ENCODE measurements at regions not wholly inside any gene's neighbourhood (a gene's known extent, or its start where the extent isn't known, plus 50 kb on each side); places are given as distances from the start of the nearest gene placed in this dataset.

DNA sequence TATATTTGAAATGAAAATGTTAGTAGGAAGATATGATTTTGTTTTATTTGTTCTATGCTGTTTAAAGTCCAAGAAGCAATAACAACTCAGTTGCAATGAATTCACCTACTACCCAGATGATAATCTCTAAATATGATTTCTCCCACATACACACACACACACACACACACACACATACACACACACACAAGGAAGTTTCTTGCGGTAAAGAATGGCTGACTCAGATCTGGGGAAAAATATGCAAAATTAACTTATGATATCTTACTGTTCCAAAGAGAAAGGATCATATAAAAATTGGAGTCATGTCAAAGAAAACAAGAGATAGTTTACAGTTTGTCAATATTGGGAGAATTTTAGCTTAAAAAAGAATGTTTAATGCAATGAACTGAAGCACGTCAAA lies 456.7 kb downstream of the SLC16A7 start:
- DNase-seq: no peak

- DNase-seq: no peak
Observed at GRCh38 chr12:60059180-60059579, 463.4 kb downstream of the SLC16A7 start.

- no peak for DNase-seq
Observed at GRCh38 chr12:60066655-60067054, 470.8 kb downstream of the SLC16A7 start.

DNA sequence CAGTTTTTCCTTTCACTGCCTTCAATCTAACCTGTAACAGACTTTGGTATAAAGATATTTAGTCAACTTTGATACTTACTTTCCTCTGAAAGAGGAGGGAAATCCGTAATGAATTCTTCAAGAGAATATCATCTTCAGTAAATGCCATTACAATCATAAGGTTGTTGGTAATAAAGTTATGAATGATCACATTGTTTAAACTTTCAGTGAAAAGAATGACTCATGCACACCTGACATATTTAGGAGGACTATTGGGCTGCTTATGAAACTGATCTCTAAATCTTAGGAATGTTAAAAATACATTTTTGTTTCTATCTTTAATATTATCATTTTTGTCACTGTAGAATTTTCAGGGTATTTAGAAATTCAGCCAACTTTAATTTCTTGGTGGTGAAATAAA lies 474.7 kb downstream of the SLC16A7 start:
- DNase-seq: no peak

- DNase-seq: no peak
Observed at GRCh38 chr12:60071759-60072191, 475.9 kb downstream of the SLC16A7 start.

GRCh38 chr12:60072911-60073310 lies 477.1 kb downstream of the SLC16A7 start:
- no peak for DNase-seq

- no peak for DNase-seq
Observed at GRCh38 chr12:60075091-60075490, 479.3 kb downstream of the SLC16A7 start.

GRCh38 chr12:60078026-60078425 lies 482.2 kb downstream of the SLC16A7 start:
- no peak for DNase-seq

DNA sequence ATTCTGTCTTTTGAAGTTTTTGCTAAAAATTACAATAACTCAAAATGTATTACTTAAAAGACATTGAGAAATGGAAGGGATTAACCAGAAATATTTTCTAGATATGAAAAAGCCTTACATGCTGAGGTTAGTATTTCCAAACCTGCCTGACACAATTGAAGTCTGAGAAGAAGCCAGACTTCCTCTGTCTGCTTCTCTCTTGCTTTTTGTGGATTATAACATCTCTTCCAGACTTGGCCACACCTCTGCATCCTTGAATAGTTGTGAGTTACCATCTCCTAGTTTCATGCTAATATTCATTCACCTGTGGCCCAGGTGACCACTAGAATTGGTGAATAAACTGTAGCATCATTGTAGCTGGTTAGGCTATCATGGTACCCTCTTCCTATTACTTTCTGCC lies 497.6 kb downstream of the SLC16A7 start:
- no peak for DNase-seq

DNA sequence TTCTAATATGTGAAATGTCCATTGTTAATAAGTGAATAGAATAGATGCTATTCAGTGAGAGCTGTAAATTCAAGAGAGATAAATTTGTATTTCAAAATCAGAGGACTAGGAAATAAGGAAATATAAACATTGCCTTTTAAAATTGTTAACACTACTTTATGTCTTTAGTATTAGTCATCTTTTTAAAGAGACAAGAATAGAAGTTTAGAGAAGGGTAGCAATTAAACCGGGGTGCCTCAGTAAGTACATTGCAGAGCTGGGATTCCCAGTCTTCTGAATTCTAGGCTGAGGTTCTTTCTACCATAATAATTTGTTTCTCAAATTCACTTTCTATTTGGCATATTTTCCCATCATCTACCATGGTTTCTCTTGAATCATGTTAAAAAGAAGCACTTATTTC lies 498.6 kb downstream of the SLC16A7 start:
- no peak for DNase-seq

DNA sequence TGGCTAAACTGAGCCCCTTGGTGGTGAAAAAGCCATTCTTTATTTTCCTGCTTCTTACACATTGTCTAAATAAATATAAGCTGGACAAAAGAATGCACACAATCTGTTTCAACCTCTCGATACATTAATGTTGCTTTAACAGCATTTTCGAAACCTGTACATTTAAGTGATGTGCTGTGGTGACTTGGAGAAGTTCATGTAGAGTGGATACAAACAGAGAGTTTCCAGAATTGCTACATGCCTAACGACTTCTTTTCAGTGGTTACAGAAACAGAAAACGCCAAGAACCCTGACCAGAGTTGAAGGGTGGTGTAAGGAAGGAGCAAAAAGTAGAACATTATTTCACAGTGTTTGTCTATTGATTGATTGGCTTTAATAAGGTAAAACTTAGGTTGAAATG lies 500.9 kb downstream of the SLC16A7 start:
- DNase-seq: no peak

DNA sequence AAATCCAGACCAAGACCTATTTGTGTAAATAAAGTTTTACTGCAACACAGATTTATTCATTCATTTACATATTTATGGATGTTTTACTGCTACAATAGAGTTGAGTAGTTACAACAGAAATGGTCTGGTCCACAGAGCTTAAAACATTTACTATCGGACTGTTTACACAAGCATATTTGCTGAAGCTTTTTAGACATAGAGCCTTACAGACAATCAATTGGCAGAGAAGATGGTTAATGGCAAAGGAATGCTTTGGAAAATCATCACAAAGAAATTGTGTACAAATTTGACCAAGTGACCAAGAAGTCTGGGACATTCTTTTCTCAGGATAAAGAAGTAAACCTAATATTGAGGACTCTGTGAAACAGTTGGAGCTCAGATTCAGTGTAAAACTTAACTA lies 504.3 kb downstream of the SLC16A7 start:
- no peak for DNase-seq

DNA sequence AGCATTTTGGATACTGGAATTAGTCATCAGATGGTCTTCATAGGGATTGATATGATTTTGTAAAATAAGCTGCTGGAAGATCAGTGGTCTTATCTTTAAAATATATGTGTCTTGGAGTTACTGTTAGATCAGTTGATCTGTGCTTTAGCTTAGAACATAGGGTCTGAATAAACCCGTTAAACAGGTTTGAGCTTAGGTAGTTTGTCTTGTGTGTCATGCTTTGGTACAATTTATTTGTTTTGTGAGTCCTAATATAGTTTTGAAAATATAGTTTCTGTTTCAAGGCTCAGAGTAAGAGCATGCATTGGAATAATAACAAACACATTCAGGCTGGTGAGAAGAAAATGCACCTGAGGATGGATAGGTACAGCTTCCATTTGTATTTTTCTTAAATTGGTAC lies 505.0 kb downstream of the SLC16A7 start:
- no peak for DNase-seq

- no peak for DNase-seq
Observed at GRCh38 chr12:60101715-60102114, 505.9 kb downstream of the SLC16A7 start.

DNA sequence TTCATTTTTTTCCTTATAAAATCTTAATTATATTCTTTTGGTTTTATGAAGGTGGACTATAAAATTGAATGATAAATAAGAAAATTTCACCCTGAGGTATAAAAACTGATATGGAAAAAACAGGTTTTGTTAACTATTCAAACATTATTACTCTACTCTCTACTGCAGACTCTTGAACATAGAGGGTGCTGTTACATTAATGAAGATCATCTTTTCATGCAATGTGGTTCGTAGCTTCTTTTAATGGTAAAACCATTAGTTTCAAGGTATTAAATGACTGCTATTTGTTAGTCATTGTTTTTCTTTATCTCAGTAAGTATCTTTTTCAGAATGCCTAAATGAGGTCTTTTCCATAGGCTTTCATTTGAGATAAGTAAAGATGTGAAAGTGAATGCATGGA lies 510.4 kb downstream of the SLC16A7 start:
- DNase-seq: no peak

DNA sequence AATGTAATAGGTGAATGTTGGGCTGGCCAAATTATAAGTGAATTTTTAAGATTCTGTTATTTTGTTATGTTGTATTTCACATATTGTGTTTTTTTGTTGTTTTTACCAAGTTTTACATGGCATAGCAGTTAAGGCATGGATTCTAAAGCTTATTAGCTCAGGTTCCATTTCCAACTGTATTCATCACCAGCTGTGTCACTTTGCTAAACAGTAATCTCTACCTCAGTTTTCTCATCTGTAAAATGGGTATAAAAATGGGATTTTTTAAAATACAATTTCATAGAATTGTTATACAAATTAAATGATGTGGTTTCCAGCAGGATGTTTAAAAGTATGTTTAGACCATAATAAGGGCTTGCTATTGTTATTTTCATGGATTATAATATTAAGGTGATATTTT lies 512.2 kb downstream of the SLC16A7 start:
- DNase-seq: no peak

GRCh38 chr12:60112063-60112462 lies 516.2 kb downstream of the SLC16A7 start:
- DNase-seq: no peak

DNA sequence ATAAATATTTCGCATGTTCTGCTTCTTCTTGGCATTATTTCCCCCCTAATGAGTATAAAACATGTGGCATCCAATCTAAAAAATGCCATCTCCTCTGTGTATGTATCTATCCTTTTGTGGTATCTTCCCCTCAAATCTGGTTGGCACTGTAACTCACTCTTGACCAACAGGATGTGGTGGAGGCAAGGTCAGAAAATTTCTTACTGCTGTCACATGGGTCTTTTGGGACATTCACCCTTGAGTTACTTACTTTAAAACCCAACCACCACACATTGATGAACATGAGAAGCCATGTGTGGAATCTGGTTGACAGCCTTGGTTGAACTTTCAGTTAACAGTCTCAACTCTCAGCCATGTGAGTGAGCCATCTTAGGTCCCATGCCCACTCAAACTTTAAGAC lies 516.9 kb downstream of the SLC16A7 start:
- DNase-seq: no peak

GRCh38 chr12:60114169-60114568 lies 518.3 kb downstream of the SLC16A7 start:
- DNase-seq: no peak

GRCh38 chr12:60119327-60119726 lies 523.5 kb downstream of the SLC16A7 start:
- DNase-seq: no peak

- no peak for DNase-seq
Observed at GRCh38 chr12:60120199-60120598, 524.4 kb downstream of the SLC16A7 start.

- no peak for DNase-seq
Observed at GRCh38 chr12:60123557-60123956, 527.7 kb downstream of the SLC16A7 start.

DNA sequence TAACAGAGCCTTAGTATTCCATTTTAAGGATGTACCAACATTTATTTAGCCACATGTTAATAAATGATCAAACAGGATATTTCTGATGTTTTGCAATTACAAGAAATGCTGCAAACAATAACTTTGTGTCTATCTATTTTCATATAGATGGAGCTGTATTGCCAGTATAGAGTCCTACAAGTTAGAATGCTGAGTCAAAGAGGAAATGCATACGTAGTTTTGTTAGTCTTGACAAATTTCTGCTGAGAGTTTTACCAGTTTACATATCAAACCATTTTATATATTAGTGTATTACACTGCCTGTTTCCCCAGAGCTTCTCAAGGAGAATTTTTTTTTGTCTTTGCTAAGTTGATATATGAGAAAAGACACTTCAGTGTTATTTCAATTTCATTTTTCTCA lies 541.7 kb downstream of the SLC16A7 start:
- no peak for DNase-seq

DNA sequence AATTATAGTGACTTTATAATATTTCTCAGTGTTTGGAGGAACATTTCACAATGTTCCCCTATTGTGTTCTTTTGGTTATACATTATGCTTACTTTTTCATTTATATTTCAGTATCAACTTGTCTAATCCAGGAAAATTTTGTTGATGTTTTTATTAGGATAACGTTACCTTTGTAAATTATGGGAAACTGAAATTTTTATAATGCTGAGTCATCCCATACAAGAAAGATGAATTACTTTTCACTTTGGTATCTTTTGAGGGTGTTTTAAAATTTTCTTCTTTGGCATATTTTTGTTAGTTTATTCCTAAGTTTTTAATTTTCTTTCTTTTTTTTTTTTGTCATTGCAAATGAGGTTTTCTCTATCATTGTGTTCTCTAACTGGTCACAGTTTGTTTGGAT lies 542.7 kb downstream of the SLC16A7 start:
- DNase-seq: no peak

DNA sequence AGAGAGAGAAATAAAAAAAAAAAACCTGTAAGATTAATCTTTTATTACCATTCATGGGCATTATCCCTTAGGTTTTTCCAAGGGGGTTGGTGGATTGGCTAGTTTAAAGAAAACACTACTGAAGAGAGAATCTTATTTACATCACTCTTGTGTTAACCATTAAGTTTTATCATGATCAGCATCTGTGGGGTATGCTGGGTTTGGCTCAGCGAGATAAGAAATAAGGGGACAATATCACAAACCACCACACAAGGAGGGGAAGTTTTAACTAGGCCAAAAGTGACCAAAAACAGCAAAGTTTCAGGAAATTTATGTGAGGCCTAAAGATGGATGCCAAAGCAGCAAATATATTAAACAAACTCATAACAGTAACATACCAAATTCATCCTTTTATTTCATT lies 548.6 kb downstream of the SLC16A7 start:
- DNase-seq: no peak

GRCh38 chr12:60148109-60148508 lies 552.3 kb downstream of the SLC16A7 start:
- DNase-seq: no peak
